GM18511 (cell line): ENCODE measurements at regions not wholly inside any gene's neighbourhood (a gene's known extent, or its start where the extent isn't known, plus 50 kb on each side); places are given as distances from the start of the nearest gene placed in this dataset.
"Not testable (repeated sequence)": the region's sequence is repeated elsewhere in the genome, so short reads cannot be mapped to it uniquely, and the experiment has no call there.

ENCODE experiments used
- ATAC-seq: cut with Tn5 transposase; IDR thresholded peaks from one replicate; pipeline ENCODE4 v1.9.1; 2021; ENCODE audit warnings: mild to moderate bottlenecking, moderate library complexity; ENCODE audit not compliant: unreplicated experiment

- ATAC-seq: no peak
Observed at GRCh38 chr22:49406879-49407587, 420.6 kb downstream of the BRD1 start.

GRCh38 chr22:49406047-49406650 is 421.5 kb downstream of the BRD1 start:
- no peak for ATAC-seq

- ATAC-seq: no peak
Observed at GRCh38 chr22:49405590-49405989, 422.1 kb downstream of the BRD1 start.

GRCh38 chr22:49404576-49405241 is 423.0 kb downstream of the BRD1 start:
- ATAC-seq: no peak

- ATAC-seq: no peak
Observed at GRCh38 chr22:49404020-49404419, 423.7 kb downstream of the BRD1 start.

GRCh38 chr22:49403102-49403501 is 424.6 kb downstream of the BRD1 start:
- no peak for ATAC-seq

GRCh38 chr22:49402169-49402568 is 425.5 kb downstream of the BRD1 start:
- no peak for ATAC-seq

- ATAC-seq: no peak
Observed at GRCh38 chr22:49400941-49401598, 426.6 kb downstream of the BRD1 start.

- ATAC-seq: no peak
Observed at GRCh38 chr22:49400136-49400940, 427.3 kb downstream of the BRD1 start.

- ATAC-seq: no peak
Observed at GRCh38 chr22:49398646-49399045, 429.0 kb downstream of the BRD1 start.

GRCh38 chr22:49398115-49398514 is 429.6 kb downstream of the BRD1 start:
- ATAC-seq: no peak

GRCh38 chr22:49396817-49397216 is 430.9 kb downstream of the BRD1 start:
- ATAC-seq: no peak

GRCh38 chr22:49395617-49396016 is 432.1 kb downstream of the BRD1 start:
- ATAC-seq: no peak

- ATAC-seq: not testable (repeated sequence)
Observed at GRCh38 chr22:49395062-49395461, 432.6 kb downstream of the BRD1 start.

- no peak for ATAC-seq
Observed at GRCh38 chr22:49394116-49394785, 433.4 kb downstream of the BRD1 start.

- ATAC-seq: no peak
Observed at GRCh38 chr22:49393526-49393925, 434.1 kb downstream of the BRD1 start.

- no peak for ATAC-seq
Observed at GRCh38 chr22:49392841-49393510, 434.7 kb downstream of the BRD1 start.

GRCh38 chr22:49392247-49392646 is 435.4 kb downstream of the BRD1 start:
- no peak for ATAC-seq

GRCh38 chr22:49391436-49391835 is 436.2 kb downstream of the BRD1 start:
- no peak for ATAC-seq

- no peak for ATAC-seq
Observed at GRCh38 chr22:49390954-49391353, 436.7 kb downstream of the BRD1 start.
